NOMO-1 treated with dmso at 0.1 percent for 144 hours (cell line): ENCODE measurements at regions not wholly inside any gene's neighbourhood (a gene's known extent, or its start where the extent isn't known, plus 50 kb on each side); places are given as distances from the start of the nearest gene placed in this dataset.
"Not testable (repeated sequence)": the region's sequence is repeated elsewhere in the genome, so short reads cannot be mapped to it uniquely, and the experiment has no call there.

Experiments
- DNase-seq: peaks from one replicate; lab custom pipeline; 2025; ENCODE audit not compliant: unreplicated experiment; lab: John Stamatoyannopoulos, UW

DNA sequence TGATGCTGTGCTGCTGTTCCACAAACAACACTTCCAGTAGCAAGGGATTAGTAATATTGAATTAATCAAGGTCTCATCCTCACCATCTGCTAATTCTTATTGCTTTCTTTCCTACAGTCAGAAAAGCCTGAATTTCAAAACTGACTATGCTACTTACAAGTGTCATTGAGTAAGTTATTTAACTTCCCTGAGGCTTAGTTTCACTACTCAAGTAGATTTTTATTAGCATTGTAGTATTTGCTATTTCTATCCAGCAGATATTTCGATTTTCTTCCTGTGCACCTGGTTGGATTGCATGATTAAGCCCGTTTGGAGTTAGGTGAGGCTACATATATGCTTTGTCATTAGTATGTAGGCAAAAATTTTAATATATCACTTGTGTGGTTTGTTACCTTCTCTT, 591.5 kb downstream of the TRHDE start:
- DNase-seq: no peak

DNA sequence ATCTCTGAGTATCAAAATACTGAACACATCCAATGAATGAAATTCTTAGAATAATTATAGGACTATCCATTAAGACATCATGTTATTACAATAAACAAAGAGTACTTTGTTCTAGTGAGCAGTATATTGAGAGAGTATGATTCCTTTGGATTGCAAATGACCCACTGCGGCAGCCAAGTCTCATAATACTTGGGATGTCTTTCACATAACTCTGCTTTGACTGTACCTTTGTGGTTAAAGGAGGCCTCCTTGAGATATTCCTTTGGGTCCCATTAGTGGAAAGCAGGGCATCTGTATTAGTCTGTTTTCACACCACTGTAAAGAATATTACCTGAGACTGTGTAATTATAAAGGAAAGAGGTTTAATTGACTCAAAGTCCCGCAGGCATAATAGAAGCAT, 593.8 kb downstream of the TRHDE start:
- no peak for DNase-seq

DNA sequence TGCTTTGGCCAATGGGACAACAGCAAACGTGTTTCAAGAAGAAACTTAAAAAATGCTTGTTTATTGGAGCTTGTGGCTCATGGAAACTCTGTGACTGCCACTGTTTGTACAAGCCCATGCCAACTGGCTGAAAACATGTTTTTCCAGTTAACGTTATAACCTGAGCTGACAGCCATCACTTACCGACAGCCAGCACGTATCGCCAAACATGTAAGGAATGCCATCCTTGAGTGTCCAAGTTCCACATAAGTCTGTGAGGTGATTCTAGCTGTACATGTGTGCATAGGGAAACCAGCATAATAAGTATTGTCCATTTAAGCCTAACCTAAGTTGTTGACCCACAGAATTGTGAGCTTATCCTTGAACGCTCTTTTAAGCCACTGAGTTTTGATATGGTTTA, 596.9 kb downstream of the TRHDE start:
- no peak for DNase-seq

DNA sequence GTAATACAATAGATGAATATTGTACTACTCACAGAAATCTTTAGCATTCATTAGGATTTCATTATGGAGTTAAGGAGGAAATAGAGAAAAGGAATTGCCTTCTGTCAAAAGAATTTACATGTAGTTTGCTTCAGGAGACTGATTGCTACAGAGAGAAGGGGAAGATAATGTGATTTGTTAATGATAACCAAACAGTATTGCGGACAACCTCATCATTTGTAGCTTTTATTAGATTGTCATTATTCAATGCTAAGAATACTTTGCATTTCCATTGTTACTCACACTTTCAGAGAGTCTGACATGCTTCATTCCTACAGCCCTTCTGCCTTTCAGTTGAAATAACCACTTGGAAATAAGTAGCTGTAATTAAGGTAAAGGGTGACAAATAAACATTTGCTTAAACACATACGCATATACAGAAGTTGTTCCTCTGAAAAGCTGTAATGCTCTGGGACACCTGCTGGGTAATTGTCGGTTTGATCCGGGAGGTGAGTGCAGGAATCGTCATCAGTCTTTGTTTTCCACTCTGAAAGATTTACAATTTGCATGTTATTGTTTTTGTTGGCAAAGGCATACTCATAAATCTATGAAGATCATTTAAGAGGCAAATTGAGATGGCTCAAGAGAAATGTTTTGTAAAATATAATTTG, 600.2 kb downstream of the TRHDE start:
- DNase-seq: no peak

DNA sequence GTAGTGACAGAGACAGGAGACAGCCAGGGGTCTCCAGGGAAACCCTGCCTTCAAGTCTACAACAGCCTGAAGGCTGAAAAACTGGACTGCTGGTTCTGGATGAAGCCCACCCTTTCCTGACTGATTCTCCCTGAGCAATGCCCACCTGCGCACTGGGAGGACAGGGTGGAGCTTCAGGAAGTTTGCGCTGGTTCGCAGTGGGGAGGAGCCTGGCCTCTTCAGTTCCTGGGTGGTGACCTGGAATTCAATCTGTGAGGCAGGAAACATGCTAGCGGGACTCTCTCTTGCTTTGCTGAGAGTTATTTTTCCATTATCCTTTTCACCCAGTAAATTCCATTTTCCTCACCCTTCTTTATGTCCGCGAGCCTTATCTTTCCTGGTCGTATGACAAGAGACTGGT, 600.8 kb downstream of the TRHDE start:
- DNase-seq: no peak

DNA sequence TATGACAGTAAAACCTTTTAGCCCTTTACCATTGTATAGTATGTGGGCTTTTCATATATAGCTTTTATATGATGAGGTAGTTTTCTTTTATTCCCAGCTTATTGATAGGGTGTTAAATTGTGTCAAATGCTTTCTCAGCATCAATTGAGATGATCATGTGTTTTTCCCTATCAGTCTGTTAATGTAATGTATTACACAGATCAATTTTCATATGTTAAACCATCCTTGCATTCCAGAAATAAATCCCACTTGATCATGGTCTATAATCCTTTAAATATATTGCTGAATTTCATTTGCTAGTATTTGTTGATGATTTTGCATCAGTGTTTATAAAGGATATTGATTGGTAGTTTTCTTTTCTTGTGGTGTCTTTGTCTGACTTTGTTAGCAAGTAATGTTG, 603.9 kb downstream of the TRHDE start:
- no peak for DNase-seq

DNA sequence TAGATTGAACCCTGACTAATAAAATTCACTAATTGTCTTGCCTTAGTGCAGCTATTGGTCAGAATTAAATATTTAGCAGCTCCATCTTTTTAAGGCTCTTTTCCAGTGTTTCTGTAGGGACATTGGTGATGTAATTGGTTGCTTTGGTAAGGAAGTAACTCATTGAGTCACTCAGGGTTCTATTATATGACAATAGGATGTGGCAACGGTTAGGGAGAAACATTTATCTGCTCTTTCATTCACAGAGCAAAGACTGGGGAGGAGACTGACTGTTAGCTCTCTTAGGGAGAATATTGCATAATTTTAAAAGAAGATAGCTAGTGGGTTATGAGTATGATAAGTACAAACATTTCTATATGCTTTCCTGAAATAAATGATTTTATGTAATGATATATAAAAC, 616.5 kb downstream of the TRHDE start:
- no peak for DNase-seq

DNA sequence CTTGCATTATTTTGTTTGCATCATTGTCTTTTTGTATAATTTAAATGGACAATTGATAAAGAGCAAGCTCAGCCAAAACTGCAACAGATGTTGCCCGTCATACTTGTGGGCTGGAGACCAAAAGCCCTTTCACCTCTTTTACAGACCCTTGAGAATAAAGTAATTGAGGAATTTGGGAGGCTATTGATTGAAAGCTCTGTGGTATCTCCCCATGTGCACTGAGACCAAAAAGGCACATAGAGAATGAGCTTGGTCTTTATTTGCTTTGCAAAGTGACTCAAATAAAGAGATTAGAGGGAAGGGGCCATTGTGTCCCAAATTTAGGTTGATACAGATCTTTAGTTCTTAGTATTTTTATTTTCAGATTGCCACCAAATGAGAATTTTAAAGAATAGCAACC, 617.6 kb downstream of the TRHDE start:
- DNase-seq: no peak

DNA sequence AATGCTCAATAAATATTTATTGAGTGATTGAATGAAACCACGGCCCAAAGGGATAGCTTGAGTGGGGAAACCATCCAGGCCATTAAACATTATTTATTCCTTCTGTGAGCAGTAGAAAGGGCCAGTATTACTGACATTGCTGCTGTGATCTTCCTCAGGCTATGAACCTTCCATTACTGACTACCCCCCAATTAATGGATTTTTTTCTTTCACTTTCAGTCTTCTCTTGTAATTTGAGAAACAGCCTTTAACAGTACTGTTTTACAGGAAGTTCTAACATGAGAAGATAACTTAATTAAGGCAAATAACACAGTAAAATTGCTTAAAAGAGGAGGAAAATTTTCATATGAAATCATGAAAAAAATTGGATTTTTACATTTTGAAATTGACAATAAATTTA, 629.5 kb downstream of the TRHDE start:
- DNase-seq: no peak

DNA sequence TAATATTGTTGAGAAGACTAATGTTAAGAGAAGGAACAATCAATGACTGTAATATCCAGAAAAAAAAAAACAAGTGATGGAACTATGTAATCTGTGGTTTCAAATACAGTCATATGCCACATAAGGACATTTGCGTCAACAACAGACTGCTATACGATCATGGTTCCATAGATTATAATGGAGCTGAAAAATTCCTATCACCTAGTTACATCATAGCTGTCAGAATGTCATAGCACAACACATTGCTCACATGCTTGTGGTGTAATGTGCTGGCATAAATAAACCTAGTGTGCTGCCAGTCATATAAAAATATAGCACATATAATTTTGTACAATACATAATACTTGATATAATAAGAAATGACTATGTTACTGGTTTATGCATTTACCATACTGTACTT, 653.5 kb downstream of the TRHDE start:
- no peak for DNase-seq

DNA sequence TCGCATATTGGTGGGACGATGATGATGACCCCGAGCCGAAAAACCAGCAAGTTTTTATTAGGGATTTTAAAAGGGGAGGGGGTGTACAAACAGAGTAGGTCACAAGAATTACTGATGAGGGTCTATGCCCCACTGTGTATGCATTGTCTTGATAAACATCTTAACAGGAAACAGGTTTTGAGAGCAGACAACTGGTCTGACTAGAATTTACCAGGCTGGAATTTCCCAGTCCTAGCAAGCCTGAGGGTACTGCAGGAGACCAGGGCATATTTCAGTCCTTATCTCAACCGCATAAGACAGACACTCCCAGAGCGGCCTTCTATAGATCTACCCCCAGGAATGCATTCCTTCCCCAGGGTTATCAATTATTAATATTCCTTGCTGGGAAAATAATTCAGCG, 659.7 kb downstream of the TRHDE start:
- not testable (repeated sequence) for DNase-seq

DNA sequence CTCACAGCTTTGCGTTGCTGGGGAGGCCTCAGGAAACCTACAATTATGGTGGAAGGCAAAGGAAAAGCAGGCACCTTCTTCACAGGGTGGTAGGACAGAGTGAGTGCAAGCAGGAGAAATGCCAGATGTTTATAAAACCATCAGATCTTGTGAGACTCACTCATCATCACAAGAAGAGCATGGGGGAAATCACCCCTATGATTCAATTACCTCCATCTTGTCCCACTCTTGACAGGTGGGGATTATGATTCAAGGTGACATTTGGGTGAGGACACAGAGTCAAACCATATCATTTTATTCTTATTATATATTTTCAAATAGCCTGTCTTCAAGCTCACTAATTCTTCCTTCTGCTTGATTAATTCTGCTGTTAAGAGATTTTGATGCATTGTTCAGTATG, 665.3 kb downstream of the TRHDE start:
- no peak for DNase-seq

DNA sequence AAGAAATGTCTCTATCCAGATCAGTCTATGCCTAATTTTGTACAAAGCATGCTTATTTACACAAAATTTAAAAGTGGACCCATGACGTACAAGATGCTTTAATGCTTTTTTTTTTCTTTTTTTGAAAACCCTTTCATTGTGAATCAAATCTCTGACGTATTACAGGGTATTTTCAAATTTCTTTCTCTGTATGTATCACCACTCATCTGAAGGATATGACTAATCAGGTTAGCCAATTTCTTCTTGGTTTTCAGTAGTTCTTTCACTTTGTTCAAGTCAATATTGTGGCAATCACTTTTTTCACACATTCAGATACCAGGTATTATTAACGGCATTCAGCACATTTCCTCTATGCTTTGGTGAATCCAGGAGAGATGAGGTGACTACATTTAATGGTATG, 685.3 kb downstream of the TRHDE start:
- DNase-seq: no peak

DNA sequence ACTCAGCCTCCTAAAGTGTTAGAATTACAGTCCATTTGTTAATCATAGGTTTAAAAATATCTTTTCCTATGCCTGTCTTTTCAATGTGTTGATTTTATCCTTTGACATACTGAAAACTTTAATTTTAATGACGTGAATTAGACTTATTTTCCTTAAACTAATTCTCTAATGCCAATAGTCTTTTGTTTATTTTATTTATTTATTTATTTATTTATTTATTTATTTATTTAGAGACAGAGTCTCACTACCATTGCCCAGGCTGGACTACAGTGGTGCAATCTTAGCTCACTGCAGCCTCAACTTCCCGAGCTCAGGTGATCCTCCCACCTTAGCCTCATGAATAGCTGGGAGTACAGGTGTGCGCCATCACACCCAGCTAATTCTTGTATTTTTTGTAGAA, 694.5 kb downstream of the TRHDE start:
- no peak for DNase-seq

DNA sequence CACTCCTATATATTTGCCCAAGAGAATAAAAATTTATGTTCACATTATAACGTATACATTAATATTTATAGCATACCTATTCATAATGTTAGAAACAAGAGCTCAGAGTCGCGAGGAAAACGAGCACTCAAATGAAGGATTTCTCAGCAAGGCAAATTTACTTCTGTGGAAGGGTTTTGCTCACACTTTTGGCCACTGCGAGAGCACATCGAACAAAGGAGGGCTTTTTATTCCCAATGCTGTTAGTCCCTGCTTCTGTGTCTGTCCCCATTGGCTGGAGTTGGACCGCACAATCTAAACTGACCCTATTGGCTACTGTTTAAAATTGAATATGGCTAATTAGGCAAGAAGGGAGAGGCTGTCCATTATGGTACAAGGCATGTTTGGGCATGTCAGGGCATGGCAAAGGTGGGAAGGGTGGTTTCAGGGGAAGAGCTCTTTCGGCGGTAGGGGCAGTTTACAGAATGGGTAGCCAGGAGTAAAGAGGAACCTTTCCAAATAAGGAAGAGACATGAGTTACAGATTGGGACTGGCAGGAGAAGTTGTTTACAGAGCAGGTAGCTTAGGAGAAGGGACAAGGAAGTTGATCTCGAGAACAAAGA, 702.9 kb downstream of the TRHDE start:
- DNase-seq: no peak

DNA sequence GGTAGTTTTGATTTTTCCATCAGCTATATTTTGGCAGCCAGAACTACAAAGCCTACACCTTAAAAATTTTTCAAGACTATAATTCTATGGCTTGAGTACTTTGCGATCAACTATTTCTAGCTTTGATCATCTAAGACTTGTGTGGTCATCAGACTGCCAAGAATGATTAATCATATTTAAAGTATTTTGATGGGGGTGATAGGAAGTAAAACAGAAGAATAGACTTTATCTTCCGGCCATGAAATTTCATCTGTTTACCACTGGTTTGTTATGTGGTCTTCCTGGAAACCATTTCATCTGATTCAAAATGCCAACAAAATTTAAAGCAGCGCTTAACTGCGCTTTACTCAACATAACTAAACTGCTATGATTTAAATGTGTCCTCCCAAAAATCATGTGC, 706.8 kb downstream of the TRHDE start:
- DNase-seq: no peak

DNA sequence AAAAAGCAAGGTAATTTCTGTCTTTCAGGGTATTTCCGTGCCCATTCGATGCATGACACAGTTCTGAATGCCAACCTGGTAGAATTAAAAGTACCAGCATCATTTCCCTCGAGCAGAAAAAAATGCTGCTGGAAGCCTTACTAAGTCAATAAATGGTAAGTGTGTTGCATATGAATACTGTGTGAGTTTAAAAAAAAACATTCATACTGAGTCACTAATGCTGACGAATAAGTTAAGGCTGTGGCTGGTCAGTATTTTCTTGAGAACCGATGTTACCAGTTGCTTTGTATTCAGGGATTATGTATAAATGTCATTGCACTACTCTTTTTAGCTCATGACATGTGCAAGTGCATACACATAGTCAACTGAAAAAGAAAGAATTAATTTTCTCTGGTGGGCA, 710.2 kb downstream of the TRHDE start:
- no peak for DNase-seq

DNA sequence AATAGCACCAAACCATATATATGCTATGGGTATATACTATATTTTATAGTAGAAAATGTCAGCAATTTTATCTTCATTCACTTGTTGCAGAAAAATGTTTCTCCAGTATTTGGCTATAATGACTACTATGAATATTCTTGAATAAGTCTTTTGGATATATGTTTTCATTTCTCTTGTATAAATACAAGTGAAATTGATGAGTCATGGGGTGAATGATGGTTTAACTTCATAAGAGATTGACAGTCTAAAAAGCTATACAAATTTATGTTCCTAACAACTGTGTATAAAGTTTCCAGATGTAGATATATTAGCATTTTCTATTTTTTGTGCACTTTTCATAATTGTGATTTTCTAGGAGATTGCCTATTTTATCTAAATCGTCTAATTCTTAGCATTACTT, 714.8 kb downstream of the TRHDE start:
- DNase-seq: no peak

DNA sequence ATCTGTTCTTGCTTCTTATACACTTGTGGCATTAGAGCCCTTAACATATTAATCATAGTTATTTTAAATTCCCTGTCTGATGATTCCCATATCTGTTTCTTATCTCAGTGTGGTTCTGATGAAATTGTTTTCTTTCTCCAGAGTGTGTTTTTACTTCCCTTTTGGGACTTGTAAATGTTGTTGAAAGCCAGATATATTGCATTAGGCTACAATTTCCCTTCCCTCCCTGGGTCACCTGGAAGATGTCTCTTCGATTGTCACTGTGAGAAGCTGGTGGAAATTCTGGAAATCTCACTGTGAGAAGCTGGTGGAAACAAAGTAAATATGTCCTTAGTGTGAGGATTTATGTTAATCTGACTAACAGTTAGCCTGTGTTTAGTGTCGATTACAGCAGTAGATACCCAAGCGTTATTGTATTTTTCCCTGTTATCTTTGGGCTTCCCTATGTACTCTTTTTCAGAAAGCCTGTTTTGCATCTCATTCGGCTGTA, 717.3 kb downstream of the TRHDE start:
- DNase-seq: no peak

DNA sequence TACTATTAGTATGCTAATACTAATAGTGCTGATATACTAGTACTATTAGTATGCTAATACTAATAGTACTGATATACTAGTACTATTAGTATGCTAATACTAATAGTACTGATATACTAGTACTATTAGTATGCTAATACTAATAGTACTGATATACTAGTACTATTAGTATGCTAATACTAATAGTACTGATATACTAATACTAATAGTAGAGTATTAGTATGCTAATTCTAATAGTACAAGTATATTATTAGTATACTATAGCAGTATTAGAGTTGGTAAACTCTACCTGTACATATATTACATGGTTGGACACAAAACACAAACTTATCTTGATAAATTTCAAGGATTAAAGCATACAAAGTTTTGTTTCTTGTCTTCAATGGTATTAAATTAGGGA, 722.9 kb downstream of the TRHDE start:
- DNase-seq: not testable (repeated sequence)

DNA sequence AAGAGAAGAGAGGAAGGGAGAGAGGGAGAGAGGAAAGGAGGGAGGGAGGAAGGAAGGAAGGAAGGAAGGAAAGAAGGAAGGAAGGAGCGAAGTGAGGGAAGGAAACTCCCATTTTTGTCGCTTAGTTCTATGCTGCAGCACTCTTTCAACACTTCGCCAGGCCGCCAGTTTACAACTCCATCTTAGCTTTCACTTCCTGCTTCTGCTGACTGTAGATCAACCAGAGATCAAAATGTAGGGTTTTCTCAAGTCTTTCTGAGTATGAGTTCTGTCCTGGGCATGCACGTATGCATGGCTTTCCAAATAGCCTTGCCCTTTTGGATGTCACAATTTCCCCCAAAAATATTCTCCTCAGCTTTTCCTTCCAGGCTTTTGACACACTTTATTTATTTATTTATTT, 723.4 kb downstream of the TRHDE start:
- DNase-seq: peak; percentile 19

DNA sequence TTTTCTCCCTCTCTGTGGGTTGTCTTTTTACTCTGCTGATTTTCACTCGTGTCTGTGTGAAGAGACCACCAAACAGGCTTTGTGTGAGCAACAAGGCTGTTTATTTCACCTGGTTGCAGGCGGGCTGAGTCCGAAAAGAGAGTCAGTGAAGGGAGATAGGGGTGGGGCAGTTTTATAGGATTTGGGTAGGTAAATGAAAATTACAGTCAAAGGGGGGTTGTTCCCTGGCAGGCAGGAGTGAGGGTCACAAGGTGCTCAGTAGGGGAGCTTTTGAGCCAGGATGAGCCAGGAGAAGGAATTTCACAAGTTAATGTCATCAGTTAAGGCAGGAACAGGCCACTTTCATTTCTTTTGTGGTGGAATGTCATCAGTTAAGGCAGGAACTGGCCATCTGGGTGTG, 729.6 kb downstream of the TRHDE start:
- not testable (repeated sequence) for DNase-seq

DNA sequence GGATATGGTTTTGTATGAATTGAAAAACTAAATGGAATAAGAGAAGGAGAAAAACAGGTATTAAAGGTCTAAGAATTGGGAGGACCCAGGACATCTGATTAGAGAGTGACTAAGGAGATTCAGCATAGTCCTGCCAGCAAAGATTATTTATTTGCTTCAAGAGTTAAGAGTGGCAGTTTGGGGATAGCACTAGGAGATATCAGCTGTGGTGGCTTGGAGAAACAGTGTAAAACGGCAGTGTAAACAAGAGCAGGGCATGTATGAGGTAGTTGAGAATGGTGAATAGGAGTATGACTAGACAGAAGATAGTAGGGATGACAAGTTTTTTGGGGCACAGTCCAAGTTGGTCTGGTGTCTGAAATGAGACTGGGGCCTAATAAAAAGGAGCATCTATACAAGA, 730.3 kb downstream of the TRHDE start:
- DNase-seq: not testable (repeated sequence)
